ENCODE measurements at regions not wholly inside any gene's neighbourhood (a gene's known extent, or its start where the extent isn't known, plus 50 kb on each side); places are given as distances from the start of the nearest gene placed in this dataset.
"Not testable (repeated sequence)": the region's sequence is repeated elsewhere in the genome, so short reads cannot be mapped to it uniquely, and the experiment has no call there.

DNA sequence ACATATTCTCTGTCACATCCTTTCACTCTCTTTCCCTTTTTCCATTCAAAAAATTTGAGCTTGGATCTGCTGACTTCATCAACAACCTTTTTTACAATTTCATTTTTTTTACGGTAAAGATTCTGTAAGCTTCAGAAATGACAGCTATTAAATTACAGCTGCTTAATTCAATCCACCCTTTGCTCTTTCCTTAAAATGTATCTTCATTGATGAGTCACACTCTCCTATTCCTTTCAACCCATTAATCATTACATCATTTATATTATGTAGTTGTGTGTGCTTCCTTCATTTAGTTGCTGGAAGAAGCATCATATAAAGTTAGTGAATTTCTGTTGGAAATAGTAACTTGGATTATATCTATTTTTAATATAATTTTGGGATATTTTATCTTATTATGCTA is 67.1 kb upstream of the MAGI2 start:
- FAIRE-seq, result no peak
- Histone ChIP-seq H3K4me1 (ENCODE audit: control insufficient read depth in 2 of 3, insufficient read depth in 2 of 3, low read depth in 1 of 3, low read length in 3 of 3) (no peaks in the 10 kb centered on the region), H3K27ac (ENCODE audit: low read depth in 2 of 2, low read length in 2 of 2) (no peak overlapping the region)

DNA sequence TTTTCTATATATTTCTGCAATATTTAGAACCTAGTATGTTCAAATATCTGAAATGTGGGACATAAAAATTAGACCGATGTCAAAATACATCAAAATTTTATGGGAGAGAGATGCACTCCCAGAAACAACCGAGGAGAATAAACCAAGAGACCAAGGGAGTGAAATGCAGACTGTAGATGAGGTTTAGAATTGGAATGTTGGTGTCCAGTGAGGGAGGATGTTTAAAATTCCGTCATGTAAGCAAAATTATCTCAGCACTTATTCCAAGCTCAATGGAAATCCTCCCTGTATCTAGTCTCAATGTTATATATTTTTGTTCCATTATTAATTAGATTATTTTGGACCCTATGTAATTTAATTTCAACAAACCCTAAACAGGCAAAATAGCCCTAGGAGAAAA is 61.9 kb upstream of the MAGI2 start:
- Histone ChIP-seq H3K27me3 (ENCODE audit: control insufficient read depth, insufficient read depth, low read length) (no peaks in the 10 kb centered on the region), H3K27ac (ENCODE audit: low read depth in 2 of 2, low read length in 2 of 2) (no peak overlapping the region), H3K9ac (ENCODE audit: low read length in 3 of 3) (no peak overlapping the region), H3K36me3 (ENCODE audit: control insufficient read depth in 2 of 3, insufficient read depth in 3 of 3, low read length in 3 of 3) (no peaks in the 10 kb centered on the region), H3K4me3 (ENCODE audit: low read length in 3 of 3) (no peak overlapping the region), H3K4me1 (ENCODE audit: control insufficient read depth in 2 of 3, insufficient read depth in 2 of 3, low read depth in 1 of 3, low read length in 3 of 3) (no peaks in the 10 kb centered on the region), H3K9me3 (ENCODE audit: control insufficient read depth in 2 of 3, insufficient read depth in 1 of 3, low read length in 3 of 3) (no peaks in the 10 kb centered on the region)
- FAIRE-seq (no peak), DNase-seq (no peak)
- intact Hi-C loops (cut with DNase I), result no loop called here
- no peak for TF ChIP-seq CTCF (IDR thresholded peaks at IDR 0.05; ENCODE audit: borderline replicate concordance, extremely low read depth, insufficient read depth)

More for the DNA sequence above, 67.1 kb upstream of the MAGI2 start:
- no peak overlapping the region for H3K9ac ChIP-seq (ENCODE audit: low read length in 3 of 3)
- no peak overlapping the region for H3K4me3 ChIP-seq (ENCODE audit: low read length in 3 of 3)
- DNase-seq, result no peak
- H3K27me3 ChIP-seq (ENCODE audit: control insufficient read depth, insufficient read depth, low read length), result no peaks in the 10 kb centered on the region
- no peaks in the 10 kb centered on the region for H3K36me3 ChIP-seq (ENCODE audit: control insufficient read depth in 2 of 3, insufficient read depth in 3 of 3, low read length in 3 of 3)
- no peak for TF ChIP-seq CTCF (IDR thresholded peaks at IDR 0.05; ENCODE audit: borderline replicate concordance, extremely low read depth, insufficient read depth)
- intact Hi-C loops (cut with DNase I), result no loop called here
- no peaks in the 10 kb centered on the region for H3K9me3 ChIP-seq (ENCODE audit: control insufficient read depth in 2 of 3, insufficient read depth in 1 of 3, low read length in 3 of 3)

DNA sequence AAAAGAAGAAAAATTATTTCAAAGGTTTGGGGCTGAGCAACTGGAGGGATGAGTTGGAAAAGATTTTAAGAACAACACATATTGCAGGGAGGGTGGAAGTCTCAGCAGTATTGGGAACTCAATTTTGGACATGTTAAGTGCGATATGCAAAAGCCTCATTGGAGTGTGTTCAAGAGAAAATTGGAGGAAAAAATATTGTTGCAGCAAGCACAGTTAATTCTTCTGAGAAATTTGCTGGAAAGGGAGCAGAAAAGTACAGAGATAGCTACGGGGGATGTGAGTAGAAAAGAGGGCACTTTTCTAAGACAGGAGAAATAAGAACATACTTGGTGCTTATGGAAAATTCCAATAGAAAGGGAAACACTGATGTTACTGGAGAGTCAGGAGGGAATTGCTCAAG is 59.8 kb upstream of the MAGI2 start:
- H3K27me3 ChIP-seq (ENCODE audit: control insufficient read depth, insufficient read depth, low read length), result no peaks in the 10 kb centered on the region
- H3K4me1 ChIP-seq (ENCODE audit: control insufficient read depth in 2 of 3, insufficient read depth in 2 of 3, low read depth in 1 of 3, low read length in 3 of 3), result no peaks in the 10 kb centered on the region
- H3K9ac ChIP-seq (ENCODE audit: low read length in 3 of 3), result no peak overlapping the region
- no peak for TF ChIP-seq CTCF (IDR thresholded peaks at IDR 0.05; ENCODE audit: borderline replicate concordance, extremely low read depth, insufficient read depth)
- intact Hi-C loops (cut with DNase I), result no loop called here
- H3K9me3 ChIP-seq (ENCODE audit: control insufficient read depth in 2 of 3, insufficient read depth in 1 of 3, low read length in 3 of 3), result no peaks in the 10 kb centered on the region
- no peak for DNase-seq
- H3K36me3 ChIP-seq (ENCODE audit: control insufficient read depth in 2 of 3, insufficient read depth in 3 of 3, low read length in 3 of 3), result no peaks in the 10 kb centered on the region
- no peak overlapping the region for H3K27ac ChIP-seq (ENCODE audit: low read depth in 2 of 2, low read length in 2 of 2)
- H3K4me3 ChIP-seq (ENCODE audit: low read length in 3 of 3), result no peak overlapping the region
- no peak for FAIRE-seq

GRCh38 chr7:79512261-79512660 is 58.8 kb upstream of the MAGI2 start:
- Histone ChIP-seq H3K9ac (ENCODE audit: low read length in 3 of 3) (no peak overlapping the region), H3K9me3 (ENCODE audit: control insufficient read depth in 2 of 3, insufficient read depth in 1 of 3, low read length in 3 of 3) (no peaks in the 10 kb centered on the region), H3K4me3 (ENCODE audit: low read length in 3 of 3) (no peak overlapping the region), H3K27me3 (ENCODE audit: control insufficient read depth, insufficient read depth, low read length) (no peaks in the 10 kb centered on the region), H3K4me1 (ENCODE audit: control insufficient read depth in 2 of 3, insufficient read depth in 2 of 3, low read depth in 1 of 3, low read length in 3 of 3) (no peaks in the 10 kb centered on the region), H3K36me3 (ENCODE audit: control insufficient read depth in 2 of 3, insufficient read depth in 3 of 3, low read length in 3 of 3) (no peaks in the 10 kb centered on the region), H3K27ac (ENCODE audit: low read depth in 2 of 2, low read length in 2 of 2) (no peak overlapping the region)
- DNase-seq (no peak), FAIRE-seq (no peak)
- no peak for TF ChIP-seq CTCF (IDR thresholded peaks at IDR 0.05; ENCODE audit: borderline replicate concordance, extremely low read depth, insufficient read depth)
- intact Hi-C loops (cut with DNase I), result no loop called here

- H3K27ac ChIP-seq (ENCODE audit: low read depth in 2 of 2, low read length in 2 of 2); H3K27me3 ChIP-seq (ENCODE audit: control insufficient read depth, insufficient read depth, low read length); H3K4me1 ChIP-seq (ENCODE audit: control insufficient read depth in 2 of 3, insufficient read depth in 2 of 3, low read depth in 1 of 3, low read length in 3 of 3); H3K4me3 ChIP-seq (ENCODE audit: low read length in 3 of 3); H3K9me3 ChIP-seq (ENCODE audit: control insufficient read depth in 2 of 3, insufficient read depth in 1 of 3, low read length in 3 of 3); H3K9ac ChIP-seq (ENCODE audit: low read length in 3 of 3); H3K36me3 ChIP-seq (ENCODE audit: control insufficient read depth in 2 of 3, insufficient read depth in 3 of 3, low read length in 3 of 3); FAIRE-seq; intact Hi-C loops (cut with DNase I); DNase-seq: not testable (repeated sequence)
These were observed 57.6 kb upstream of the MAGI2 start for GRCh38 chr7:79511056-79511455.
